ENCODE measurements at regions not wholly inside any gene's neighbourhood (a gene's known extent, or its start where the extent isn't known, plus 50 kb on each side); places are given as distances from the start of the nearest gene placed in this dataset.

GRCh38 chr13:88701551-88701950 lies 1030.4 kb downstream of the SLITRK5 start:
- TF ChIP-seq CTCF (IDR thresholded peaks at IDR 0.05) (no peak), POLR2A (IDR thresholded peaks at IDR 0.05) (no peak)

Data from sigmoid colon (tissue), 3 donors.